BJ (cell line): ENCODE measurements at regions not wholly inside any gene's neighbourhood (a gene's known extent, or its start where the extent isn't known, plus 50 kb on each side); places are given as distances from the start of the nearest gene placed in this dataset.

ENCODE experiments used
- CTCF ChIA-PET: fragments of 350-600 bp; formaldehyde crosslinking; extraction: SDS; loops from one replicate; lab custom pipeline; 2021; ENCODE audit warnings: antibody characterized with exemption, inconsistent platforms; lab: Yijun Ruan, JAX
- POLR2A ChIA-PET: fragments of 300-600 bp; sonication (Branson Sonifier 250); formaldehyde crosslinking; extraction: SDS; loops from one replicate; lab custom pipeline; 2021; ENCODE audit warnings: antibody characterized with exemption; lab: Charles Lee
- DNase-seq: peaks from one replicate; pipeline ENCODE4 v3.0.0-alpha.2; 2011; ENCODE audit warnings: low read depth
- H3K27me3 ChIP-seq: 2 replicates; pipeline ENCODE4 v1.6.0; 2011; ENCODE audit warnings: low read length; ENCODE audit not compliant: control insufficient read depth, insufficient read depth
- H3K36me3 ChIP-seq: 2 replicates; pipeline ENCODE4 v1.5.1; 2011; ENCODE audit warnings: low read length; ENCODE audit not compliant: control insufficient read depth, insufficient read depth
- H3K4me3 ChIP-seq: 2 replicates; pipeline ENCODE4 v1.5.1; 2011; ENCODE audit warnings: low read depth, mild to moderate bottlenecking, control low read depth, low read length
- TF ChIP-seq, protein P1 (sequence below): IDR thresholded peaks from 2 replicates; pipeline ENCODE4 v1.5.1; 2011; ENCODE audit warnings: low read depth, mild to moderate bottlenecking, control low read depth, inconsistent platforms, low read length, moderate library complexity; ENCODE audit not compliant: insufficient read depth

- H3K4me3 ChIP-seq = no peak overlapping the region
- no peaks in the 10 kb centered on the region for H3K36me3 ChIP-seq
- TF ChIP-seq, protein P1, sequence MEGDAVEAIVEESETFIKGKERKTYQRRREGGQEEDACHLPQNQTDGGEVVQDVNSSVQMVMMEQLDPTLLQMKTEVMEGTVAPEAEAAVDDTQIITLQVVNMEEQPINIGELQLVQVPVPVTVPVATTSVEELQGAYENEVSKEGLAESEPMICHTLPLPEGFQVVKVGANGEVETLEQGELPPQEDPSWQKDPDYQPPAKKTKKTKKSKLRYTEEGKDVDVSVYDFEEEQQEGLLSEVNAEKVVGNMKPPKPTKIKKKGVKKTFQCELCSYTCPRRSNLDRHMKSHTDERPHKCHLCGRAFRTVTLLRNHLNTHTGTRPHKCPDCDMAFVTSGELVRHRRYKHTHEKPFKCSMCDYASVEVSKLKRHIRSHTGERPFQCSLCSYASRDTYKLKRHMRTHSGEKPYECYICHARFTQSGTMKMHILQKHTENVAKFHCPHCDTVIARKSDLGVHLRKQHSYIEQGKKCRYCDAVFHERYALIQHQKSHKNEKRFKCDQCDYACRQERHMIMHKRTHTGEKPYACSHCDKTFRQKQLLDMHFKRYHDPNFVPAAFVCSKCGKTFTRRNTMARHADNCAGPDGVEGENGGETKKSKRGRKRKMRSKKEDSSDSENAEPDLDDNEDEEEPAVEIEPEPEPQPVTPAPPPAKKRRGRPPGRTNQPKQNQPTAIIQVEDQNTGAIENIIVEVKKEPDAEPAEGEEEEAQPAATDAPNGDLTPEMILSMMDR = no peak
- no peaks in the 10 kb centered on the region for H3K27me3 ChIP-seq
- no peak for DNase-seq
- ChIA-PET CTCF (no interaction called here), POLR2A (no interaction called here)
Measured at GRCh38 chr12:38154096-38155019, 162.2 kb upstream of the ALG10B start.

GRCh38 chr12:38155020-38155395 lies 161.6 kb upstream of the ALG10B start:
- no peaks in the 10 kb centered on the region for H3K27me3 ChIP-seq
- CTCF ChIA-PET = no interaction called here
- TF ChIP-seq, protein P1 = no peak
- DNase-seq = no peak
- POLR2A ChIA-PET = no interaction called here
- H3K4me3 ChIP-seq = no peak overlapping the region
- no peaks in the 10 kb centered on the region for H3K36me3 ChIP-seq

DNA sequence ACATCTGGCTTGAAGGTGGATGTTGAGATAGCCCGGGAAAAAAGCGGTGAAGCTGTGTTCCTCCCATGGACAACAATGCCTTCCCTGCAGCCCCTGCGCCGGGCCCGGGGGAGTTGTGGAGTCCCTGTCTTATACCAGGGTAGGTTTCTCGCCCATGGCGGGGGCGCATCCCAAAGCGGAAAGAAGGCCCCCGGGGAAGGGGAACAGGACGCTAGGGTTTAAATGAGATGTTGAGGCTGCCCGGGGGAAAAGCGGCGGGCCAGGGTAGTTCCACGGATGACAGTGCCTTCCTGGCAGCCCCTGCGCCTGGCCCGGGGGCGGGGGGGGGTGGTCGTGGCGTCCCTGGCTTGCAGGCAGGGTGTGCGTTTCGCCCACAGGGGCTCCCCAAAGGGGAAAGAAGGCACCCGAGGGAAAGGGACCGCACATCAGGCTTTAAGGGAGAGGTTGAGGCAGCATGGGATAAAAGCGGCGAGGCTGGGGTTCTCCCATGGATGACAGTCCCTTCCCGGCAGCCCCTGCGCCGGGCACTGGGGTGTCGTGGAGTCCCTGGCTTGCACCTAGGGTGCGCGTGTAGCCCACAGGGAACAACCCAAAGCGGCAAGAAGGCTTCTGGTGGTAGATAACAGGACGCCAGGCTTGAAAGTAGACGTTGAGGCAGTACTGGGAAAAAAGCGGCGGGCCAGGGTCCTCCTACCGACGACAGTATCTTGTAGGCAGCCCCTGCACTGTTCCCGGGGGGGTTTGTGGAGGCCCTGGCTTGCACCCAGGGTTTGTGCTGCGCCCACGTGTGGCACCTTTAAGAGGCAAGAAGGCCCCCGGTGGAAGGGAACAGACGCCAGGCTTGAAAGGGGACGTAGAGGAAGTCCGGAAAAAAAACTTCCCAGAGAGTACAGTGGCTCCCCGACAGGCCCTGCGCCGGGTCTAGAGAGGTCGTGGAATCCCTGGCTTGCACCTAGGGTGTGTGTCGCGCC lies 160.8 kb upstream of the ALG10B start:
- no peak overlapping the region for H3K4me3 ChIP-seq
- no peaks in the 10 kb centered on the region for H3K27me3 ChIP-seq
- H3K36me3 ChIP-seq = no peaks in the 10 kb centered on the region
- TF ChIP-seq, protein P1 = no peak
- CTCF ChIA-PET = no interaction called here
- POLR2A ChIA-PET = no interaction called here
- DNase-seq = no peak

GRCh38 chr12:38156497-38157245 lies 159.9 kb upstream of the ALG10B start:
- ChIA-PET POLR2A (no interaction called here), CTCF (no interaction called here)
- Histone ChIP-seq H3K27me3 (no peaks in the 10 kb centered on the region), H3K36me3 (no peaks in the 10 kb centered on the region), H3K4me3 (no peak overlapping the region)
- TF ChIP-seq, protein P1 = no peak
- no peak for DNase-seq
